Suprapubic skin (tissue), 4 donors: ENCODE measurements at regions not wholly inside any gene's neighbourhood (a gene's known extent, or its start where the extent isn't known, plus 50 kb on each side); places are given as distances from the start of the nearest gene placed in this dataset.
"Not testable (repeated sequence)": the region's sequence is repeated elsewhere in the genome, so short reads cannot be mapped to it uniquely, and the experiment has no call there.

Experiments
- EP300 ChIP-seq: sonication (generic); formaldehyde crosslinking; IDR thresholded peaks from one replicate; pipeline ENCODE4 v1.6.1; 2017; ENCODE audit warnings: antibody characterized with exemption
- POLR2A ChIP-seq, 2 donors: fragments of 450-650 bp; IDR thresholded peaks; one replicate each; pipeline ENCODE4 v1.6.1; 2017; ENCODE audit warnings: antibody characterized with exemption in 2 of 2, mild to moderate bottlenecking in 2 of 2, moderate library complexity in 2 of 2
- POLR2AphosphoS5 ChIP-seq, 3 donors: sonication (generic); formaldehyde crosslinking; IDR thresholded peaks; one replicate each; pipeline ENCODE4 v1.6.1; 2017; ENCODE audit warnings: antibody characterized with exemption in 3 of 3
- TF ChIP-seq, protein P1 (sequence below), 2 donors: fragments of 200-600 bp in 1 of 2; fragments of 450-650 bp in 1 of 2; sonication (generic) in 1 of 2; IDR thresholded peaks; one replicate each; pipeline ENCODE4 v1.5.1; 2016 to 2019; ENCODE audit warnings: antibody characterized with exemption in 2 of 2, mild to moderate bottlenecking in 1 of 2, moderate library complexity in 1 of 2

DNA sequence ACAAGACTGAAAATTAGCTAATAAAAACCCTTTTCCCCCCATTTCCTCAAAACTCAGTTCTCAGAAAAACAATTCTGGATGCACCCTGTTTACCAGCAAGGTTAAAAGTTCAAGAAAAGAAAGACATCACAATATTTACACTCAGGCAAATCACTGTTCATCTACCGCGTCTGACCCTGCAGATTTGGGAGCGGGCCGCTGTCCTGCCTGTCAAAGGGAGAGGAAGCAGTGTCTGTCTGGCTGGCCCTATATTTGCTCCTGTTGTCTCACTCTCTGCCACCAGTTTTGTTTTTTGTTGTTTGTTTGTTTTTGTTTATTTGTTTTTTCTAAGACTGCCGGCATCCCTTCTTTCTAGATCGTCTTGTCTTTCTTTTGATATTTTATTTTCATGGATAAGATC lies 299.4 kb downstream of the BCL2L11 start:
- not testable (repeated sequence) for TF ChIP-seq POLR2A (IDR thresholded peaks at IDR 0.05); POLR2AphosphoS5 (IDR thresholded peaks at IDR 0.05); EP300
- TF ChIP-seq, protein P1, sequence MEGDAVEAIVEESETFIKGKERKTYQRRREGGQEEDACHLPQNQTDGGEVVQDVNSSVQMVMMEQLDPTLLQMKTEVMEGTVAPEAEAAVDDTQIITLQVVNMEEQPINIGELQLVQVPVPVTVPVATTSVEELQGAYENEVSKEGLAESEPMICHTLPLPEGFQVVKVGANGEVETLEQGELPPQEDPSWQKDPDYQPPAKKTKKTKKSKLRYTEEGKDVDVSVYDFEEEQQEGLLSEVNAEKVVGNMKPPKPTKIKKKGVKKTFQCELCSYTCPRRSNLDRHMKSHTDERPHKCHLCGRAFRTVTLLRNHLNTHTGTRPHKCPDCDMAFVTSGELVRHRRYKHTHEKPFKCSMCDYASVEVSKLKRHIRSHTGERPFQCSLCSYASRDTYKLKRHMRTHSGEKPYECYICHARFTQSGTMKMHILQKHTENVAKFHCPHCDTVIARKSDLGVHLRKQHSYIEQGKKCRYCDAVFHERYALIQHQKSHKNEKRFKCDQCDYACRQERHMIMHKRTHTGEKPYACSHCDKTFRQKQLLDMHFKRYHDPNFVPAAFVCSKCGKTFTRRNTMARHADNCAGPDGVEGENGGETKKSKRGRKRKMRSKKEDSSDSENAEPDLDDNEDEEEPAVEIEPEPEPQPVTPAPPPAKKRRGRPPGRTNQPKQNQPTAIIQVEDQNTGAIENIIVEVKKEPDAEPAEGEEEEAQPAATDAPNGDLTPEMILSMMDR (IDR thresholded peaks at IDR 0.05) = not testable (repeated sequence)
